ENCODE measurements at regions not wholly inside any gene's neighbourhood (a gene's known extent, or its start where the extent isn't known, plus 50 kb on each side); places are given as distances from the start of the nearest gene placed in this dataset.
"Not testable (repeated sequence)": the region's sequence is repeated elsewhere in the genome, so short reads cannot be mapped to it uniquely, and the experiment has no call there.

DNA sequence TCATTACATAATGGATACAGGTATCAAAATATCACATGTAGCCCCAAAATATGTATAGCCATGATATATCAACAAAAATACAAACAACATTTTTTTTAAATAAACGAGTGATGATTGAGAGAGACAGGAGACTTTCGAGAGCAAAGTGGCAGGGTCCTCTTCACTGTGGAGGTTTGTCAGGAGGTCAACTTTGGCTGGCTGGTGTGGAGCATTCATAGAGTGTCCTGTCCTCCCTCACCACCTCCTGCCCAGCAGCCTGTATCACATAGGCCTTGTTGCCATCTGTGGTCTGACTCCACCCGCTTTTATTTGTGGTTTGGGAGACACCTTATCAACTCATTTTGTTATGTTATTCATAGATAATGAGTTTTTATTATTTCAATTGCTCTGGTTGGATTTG lies 206.9 kb downstream of the SYK start:
- H3K9me3 ChIP-seq = no peaks in the 10 kb centered on the region
- intact Hi-C loops (cut with DNase I) = no loop called here
- no peak for DNase-seq
- H3K36me3 ChIP-seq = no peaks in the 10 kb centered on the region
- H3K27me3 ChIP-seq = no peaks in the 10 kb centered on the region
- H3K27ac ChIP-seq = no peak overlapping the region
- TF ChIP-seq, protein P1, sequence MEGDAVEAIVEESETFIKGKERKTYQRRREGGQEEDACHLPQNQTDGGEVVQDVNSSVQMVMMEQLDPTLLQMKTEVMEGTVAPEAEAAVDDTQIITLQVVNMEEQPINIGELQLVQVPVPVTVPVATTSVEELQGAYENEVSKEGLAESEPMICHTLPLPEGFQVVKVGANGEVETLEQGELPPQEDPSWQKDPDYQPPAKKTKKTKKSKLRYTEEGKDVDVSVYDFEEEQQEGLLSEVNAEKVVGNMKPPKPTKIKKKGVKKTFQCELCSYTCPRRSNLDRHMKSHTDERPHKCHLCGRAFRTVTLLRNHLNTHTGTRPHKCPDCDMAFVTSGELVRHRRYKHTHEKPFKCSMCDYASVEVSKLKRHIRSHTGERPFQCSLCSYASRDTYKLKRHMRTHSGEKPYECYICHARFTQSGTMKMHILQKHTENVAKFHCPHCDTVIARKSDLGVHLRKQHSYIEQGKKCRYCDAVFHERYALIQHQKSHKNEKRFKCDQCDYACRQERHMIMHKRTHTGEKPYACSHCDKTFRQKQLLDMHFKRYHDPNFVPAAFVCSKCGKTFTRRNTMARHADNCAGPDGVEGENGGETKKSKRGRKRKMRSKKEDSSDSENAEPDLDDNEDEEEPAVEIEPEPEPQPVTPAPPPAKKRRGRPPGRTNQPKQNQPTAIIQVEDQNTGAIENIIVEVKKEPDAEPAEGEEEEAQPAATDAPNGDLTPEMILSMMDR (IDR thresholded peaks at IDR 0.05) = no peak
- no peak overlapping the region for H3K4me3 ChIP-seq
- H3K4me1 ChIP-seq = no peaks in the 10 kb centered on the region
- H3K9ac ChIP-seq (ENCODE audit: low read depth in 2 of 2, low read length in 2 of 2) = no peak overlapping the region

DNA sequence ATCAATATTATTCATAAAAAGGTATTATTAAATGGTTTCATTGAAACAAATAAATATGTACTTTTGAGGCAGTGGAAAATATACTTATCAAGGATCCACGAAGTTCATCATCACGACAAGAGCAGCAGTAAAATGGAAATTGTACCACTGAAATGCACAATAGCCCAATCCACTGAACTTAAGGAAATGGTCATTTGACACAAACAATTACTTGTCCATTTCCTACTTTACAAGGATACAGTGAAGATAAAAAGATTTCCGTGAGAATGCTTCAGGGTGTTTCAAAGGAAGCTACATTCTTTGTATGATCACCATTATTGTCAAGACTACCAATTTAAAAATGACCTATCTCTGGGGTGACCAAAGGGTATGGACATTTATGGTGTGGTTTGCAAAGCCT lies 210.3 kb downstream of the SYK start:
- DNase-seq = no peak
- Histone ChIP-seq H3K27ac (no peak overlapping the region), H3K9me3 (no peaks in the 10 kb centered on the region), H3K27me3 (no peaks in the 10 kb centered on the region), H3K4me1 (no peaks in the 10 kb centered on the region), H3K4me3 (no peak overlapping the region), H3K9ac (ENCODE audit: low read depth in 2 of 2, low read length in 2 of 2) (no peak overlapping the region), H3K36me3 (no peaks in the 10 kb centered on the region)
- TF ChIP-seq, protein P1 (IDR thresholded peaks at IDR 0.05) = no peak
- intact Hi-C loops (cut with DNase I) = no loop called here

DNA sequence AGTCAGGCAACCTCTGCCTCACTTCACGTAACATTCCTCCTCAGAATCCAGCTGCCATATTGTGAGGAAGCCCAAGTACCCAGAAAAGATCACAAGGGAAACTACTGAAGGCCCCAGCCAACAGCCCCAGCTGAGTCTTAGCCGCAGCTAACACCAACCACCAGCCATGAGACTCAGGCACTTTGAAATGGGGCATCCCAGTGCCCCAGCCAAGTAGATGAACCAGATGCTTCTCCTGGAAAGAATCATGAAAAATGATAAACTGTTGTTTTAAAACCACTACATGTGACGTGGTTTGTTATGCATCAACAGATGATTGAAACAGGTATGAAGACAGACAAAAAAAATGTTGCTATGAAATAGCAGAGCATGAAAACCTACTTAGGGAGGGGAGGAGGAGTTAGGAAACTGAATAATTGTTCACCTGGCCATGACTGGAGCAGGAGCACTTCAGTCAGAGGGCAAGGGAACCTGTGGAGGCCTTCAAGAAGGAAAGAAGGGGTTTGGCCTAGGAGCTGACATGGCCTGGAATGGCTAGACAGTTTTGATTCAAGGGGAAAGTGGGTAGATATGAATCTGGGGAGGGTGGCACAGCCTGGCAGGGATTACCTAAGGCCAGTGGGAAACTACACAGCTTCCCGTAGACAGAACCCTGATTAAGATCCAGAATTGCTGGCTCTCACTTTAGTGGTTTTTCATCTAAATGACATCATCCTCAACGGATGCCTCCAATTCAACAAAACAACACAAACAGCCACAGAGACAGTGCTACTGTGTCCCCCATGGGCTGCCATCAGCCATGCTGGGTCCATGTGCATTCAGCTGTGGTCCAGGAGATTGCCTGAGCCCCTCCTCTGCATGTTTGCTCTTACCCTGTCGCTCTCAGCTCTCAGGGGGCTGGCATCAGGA lies 211.6 kb downstream of the SYK start:
- DNase-seq = no peak
- intact Hi-C loops (cut with DNase I) = no loop called here
- Histone ChIP-seq H3K27me3 (no peaks in the 10 kb centered on the region), H3K36me3 (no peaks in the 10 kb centered on the region), H3K9me3 (no peaks in the 10 kb centered on the region), H3K27ac (no peak overlapping the region), H3K9ac (ENCODE audit: low read depth in 2 of 2, low read length in 2 of 2) (no peak overlapping the region), H3K4me1 (no peaks in the 10 kb centered on the region), H3K4me3 (no peak overlapping the region)
- TF ChIP-seq, protein P1 (IDR thresholded peaks at IDR 0.05) = no peak

DNA sequence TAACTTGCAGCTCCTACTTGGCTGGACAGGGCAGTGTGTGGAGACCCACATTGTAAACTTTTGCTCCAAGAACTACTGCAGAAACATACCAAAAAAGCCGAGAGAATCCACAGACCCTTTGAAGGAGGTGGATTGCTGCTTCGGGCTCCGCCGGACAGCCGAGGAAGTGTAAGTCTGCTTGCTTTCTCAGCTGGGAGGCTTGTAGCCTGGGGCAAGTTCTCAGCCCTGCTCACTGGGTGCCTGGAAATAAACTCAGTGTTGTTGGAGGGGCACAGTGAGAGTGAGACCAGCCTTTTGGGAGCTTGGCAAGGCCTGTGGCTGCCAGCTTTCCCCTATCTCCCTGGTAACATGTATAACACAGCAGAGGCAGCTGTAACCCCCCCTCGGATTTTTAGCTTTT lies 215.6 kb downstream of the SYK start:
- no peak overlapping the region for H3K27ac ChIP-seq
- DNase-seq = no peak
- intact Hi-C loops (cut with DNase I) = no loop called here

DNA sequence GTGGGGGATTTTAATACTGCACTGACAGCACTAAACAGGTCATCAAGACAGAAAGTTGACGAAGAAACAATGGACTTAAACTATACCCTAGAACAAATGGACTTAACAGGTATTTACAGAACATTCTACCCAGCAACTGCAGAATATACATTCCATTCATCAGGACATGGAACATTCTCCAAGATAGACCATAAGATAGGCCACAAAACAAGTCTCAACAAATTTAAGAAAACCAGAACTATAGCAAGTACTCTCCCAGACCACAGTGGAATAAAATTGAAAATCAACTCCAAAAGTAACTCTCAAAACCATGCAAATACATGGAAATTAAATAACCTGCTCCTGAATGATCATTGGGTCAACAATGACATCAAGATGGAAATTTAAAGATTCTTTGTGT lies 218.3 kb downstream of the SYK start:
- DNase-seq; H3K9me3 ChIP-seq; H3K36me3 ChIP-seq; H3K27me3 ChIP-seq; H3K9ac ChIP-seq (ENCODE audit: low read depth in 2 of 2, low read length in 2 of 2); intact Hi-C loops (cut with DNase I); H3K4me3 ChIP-seq; H3K4me1 ChIP-seq; H3K27ac ChIP-seq: not testable (repeated sequence)

More for the DNA sequence above, 215.6 kb downstream of the SYK start:
- no peaks in the 10 kb centered on the region for H3K36me3 ChIP-seq
- H3K4me3 ChIP-seq = no peak overlapping the region
- H3K4me1 ChIP-seq = no peaks in the 10 kb centered on the region
- TF ChIP-seq, protein P1 (IDR thresholded peaks at IDR 0.05) = no peak
- no peak overlapping the region for H3K9ac ChIP-seq (ENCODE audit: low read depth in 2 of 2, low read length in 2 of 2)
- H3K27me3 ChIP-seq = no peaks in the 10 kb centered on the region
- no peaks in the 10 kb centered on the region for H3K9me3 ChIP-seq

DNA sequence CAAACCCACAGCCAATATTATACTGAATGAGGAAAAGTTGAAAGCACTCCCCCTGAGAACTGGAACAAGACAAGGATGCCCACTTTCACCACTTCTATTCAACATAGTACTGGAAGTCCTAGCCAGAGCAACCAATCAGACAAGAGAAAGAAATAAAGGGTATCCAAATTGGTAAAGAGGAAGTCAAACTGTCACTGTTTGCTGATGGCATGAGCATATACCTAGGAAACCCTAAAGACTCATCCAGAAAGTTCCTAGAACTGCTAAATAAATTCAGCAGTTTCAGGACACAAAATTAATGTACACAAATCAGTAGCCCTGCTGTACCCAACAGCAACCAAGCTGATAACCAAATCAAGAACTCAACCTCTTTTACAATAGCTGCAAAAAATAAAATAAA lies 220.0 kb downstream of the SYK start:
- H3K4me1 ChIP-seq; H3K36me3 ChIP-seq; H3K27me3 ChIP-seq; H3K4me3 ChIP-seq; H3K27ac ChIP-seq; H3K9ac ChIP-seq (ENCODE audit: low read depth in 2 of 2, low read length in 2 of 2); H3K9me3 ChIP-seq; intact Hi-C loops (cut with DNase I); DNase-seq: not testable (repeated sequence)

All from colonic mucosa (tissue), 4 donors.